Suppressor macrophage (primary cell): ENCODE measurements at regions not wholly inside any gene's neighbourhood (a gene's known extent, or its start where the extent isn't known, plus 50 kb on each side); places are given as distances from the start of the nearest gene placed in this dataset.

Source experiments
- DNase-seq, 4 experiments: peaks; one replicate each; pipeline ENCODE4 v3.0.0-alpha.2; 2020 to 2022

GRCh38 chr20:57939499-57939898, 229.7 kb upstream of the PMEPA1 start:
- no peak for DNase-seq

GRCh38 chr20:57938158-57939108, 228.6 kb upstream of the PMEPA1 start:
- no peak for DNase-seq

GRCh38 chr20:57936636-57937385, 227.0 kb upstream of the PMEPA1 start:
- DNase-seq = no peak

- no peak for DNase-seq
Observed at GRCh38 chr20:57934913-57935312, 225.1 kb upstream of the PMEPA1 start.

- no peak for DNase-seq
Observed at GRCh38 chr20:57934007-57934805, 224.4 kb upstream of the PMEPA1 start.

GRCh38 chr20:57932227-57932864, 222.5 kb upstream of the PMEPA1 start:
- DNase-seq = no peak

GRCh38 chr20:57930351-57930750, 220.5 kb upstream of the PMEPA1 start:
- DNase-seq = no peak

- DNase-seq = no peak
Observed at GRCh38 chr20:57928181-57928967, 218.6 kb upstream of the PMEPA1 start.

- DNase-seq = no peak
Observed at GRCh38 chr20:57927376-57927775, 217.6 kb upstream of the PMEPA1 start.

- no peak for DNase-seq
Observed at GRCh38 chr20:57922706-57923105, 212.9 kb upstream of the PMEPA1 start.

- peak in 1 of 4 experiments; percentile 12 for DNase-seq
Observed at GRCh38 chr20:57922083-57922482, 212.3 kb upstream of the PMEPA1 start.

GRCh38 chr20:57921676-57922075, 211.9 kb upstream of the PMEPA1 start:
- no peak for DNase-seq

GRCh38 chr20:57920971-57921370, 211.2 kb upstream of the PMEPA1 start:
- DNase-seq = no peak

GRCh38 chr20:57919049-57919448, 209.2 kb upstream of the PMEPA1 start:
- no peak for DNase-seq

- DNase-seq = no peak
Observed at GRCh38 chr20:57918551-57918950, 208.7 kb upstream of the PMEPA1 start.

GRCh38 chr20:57914205-57914604, 204.4 kb upstream of the PMEPA1 start:
- DNase-seq = no peak

GRCh38 chr20:57913156-57913930, 203.5 kb upstream of the PMEPA1 start:
- no peak for DNase-seq

- no peak for DNase-seq
Observed at GRCh38 chr20:57912227-57912582, 202.4 kb upstream of the PMEPA1 start.

- no peak for DNase-seq
Observed at GRCh38 chr20:57911512-57912226, 201.9 kb upstream of the PMEPA1 start.

GRCh38 chr20:57910716-57911115, 200.9 kb upstream of the PMEPA1 start:
- DNase-seq = no peak
